ENCODE measurements at regions not wholly inside any gene's neighbourhood (a gene's known extent, or its start where the extent isn't known, plus 50 kb on each side); places are given as distances from the start of the nearest gene placed in this dataset.

GRCh38 chr1:113297749-113298148 is 92.6 kb upstream of the MAGI3 start:
- no peak for TF ChIP-seq EZH2 (IDR thresholded peaks at IDR 0.05; ENCODE audit: borderline replicate concordance, low read length)
- no peak for TF ChIP-seq CTCF (conservative IDR thresholded peaks at IDR 0.05 in 1 of 2, IDR thresholded peaks at IDR 0.05 in 1 of 2; ENCODE audit: extremely low read depth in 1 of 2, insufficient read depth in 1 of 2, low read depth in 1 of 2, low read length in 2 of 2)

All from mammary epithelial cell (primary cell).